Activated CD4-positive, alpha-beta T cell treated with anti-CD3 and anti-CD28 coated beads, Interleukin-2, amount 50 U/mL, for 48 hours (primary cell): ENCODE measurements at regions not wholly inside any gene's neighbourhood (a gene's known extent, or its start where the extent isn't known, plus 50 kb on each side); places are given as distances from the start of the nearest gene placed in this dataset.

Experiments used
- DNase-seq, 2 experiments: peaks; one replicate each; pipeline ENCODE4 v3.0.0-alpha.2; 2020

GRCh38 chr1:30310966-30311742, 412.2 kb downstream of the MATN1 start:
- no peak for DNase-seq

GRCh38 chr1:30307182-30307581, 416.2 kb downstream of the MATN1 start:
- DNase-seq, result no peak

- no peak for DNase-seq
These were observed 417.9 kb downstream of the MATN1 start for GRCh38 chr1:30305519-30305918.

- no peak for DNase-seq
These were observed 418.3 kb downstream of the MATN1 start for GRCh38 chr1:30305061-30305460.

- DNase-seq, result no peak
These were observed 419.3 kb downstream of the MATN1 start for GRCh38 chr1:30304080-30304479.

- no peak for DNase-seq
These were observed 420.0 kb downstream of the MATN1 start for GRCh38 chr1:30303387-30303786.

- DNase-seq, result no peak
These were observed 420.5 kb downstream of the MATN1 start for GRCh38 chr1:30302858-30303257.

GRCh38 chr1:30300669-30301068, 422.7 kb downstream of the MATN1 start:
- DNase-seq, result no peak

- DNase-seq, result no peak
These were observed 424.0 kb downstream of the MATN1 start for GRCh38 chr1:30299393-30299792.

- DNase-seq, result no peak
These were observed 427.7 kb downstream of the MATN1 start for GRCh38 chr1:30295674-30296073.

- no peak for DNase-seq
These were observed 428.1 kb downstream of the MATN1 start for GRCh38 chr1:30295266-30295665.

- DNase-seq, result no peak
These were observed 428.9 kb downstream of the MATN1 start for GRCh38 chr1:30294508-30294907.

- DNase-seq, result no peak
These were observed 430.9 kb downstream of the MATN1 start for GRCh38 chr1:30292451-30292850.

GRCh38 chr1:30291526-30291925, 431.9 kb downstream of the MATN1 start:
- DNase-seq, result no peak

- no peak for DNase-seq
These were observed 432.8 kb downstream of the MATN1 start for GRCh38 chr1:30290581-30290980.

GRCh38 chr1:30287976-30288375, 435.4 kb downstream of the MATN1 start:
- no peak for DNase-seq

GRCh38 chr1:30286988-30287839, 436.2 kb downstream of the MATN1 start:
- no peak for DNase-seq

GRCh38 chr1:30286241-30286987, 437.0 kb downstream of the MATN1 start:
- DNase-seq, result no peak

GRCh38 chr1:30285501-30285932, 437.9 kb downstream of the MATN1 start:
- DNase-seq, result no peak

GRCh38 chr1:30284728-30285475, 438.5 kb downstream of the MATN1 start:
- no peak for DNase-seq

- DNase-seq, result no peak
These were observed 439.2 kb downstream of the MATN1 start for GRCh38 chr1:30284226-30284625.

- no peak for DNase-seq
These were observed 440.0 kb downstream of the MATN1 start for GRCh38 chr1:30283199-30283962.
